ENCODE measurements at regions not wholly inside any gene's neighbourhood (a gene's known extent, or its start where the extent isn't known, plus 50 kb on each side); places are given as distances from the start of the nearest gene placed in this dataset.

- DNase-seq (ENCODE audit: low spot score), result no peak
- no peaks in the 10 kb centered on the region for H3K9me3 Mint-ChIP-seq (ENCODE audit: unreplicated experiment)
- no peaks in the 10 kb centered on the region for H3K36me3 Mint-ChIP-seq (ENCODE audit: low read depth, unreplicated experiment)
- peaks cover 5% of the 10 kb centered on the region for H3K27me3 Mint-ChIP-seq (ENCODE audit: unreplicated experiment)
- TF ChIP-seq CTCF (IDR thresholded peaks at IDR 0.05; ENCODE audit: unreplicated experiment), result no peak
- H3K4me1 Mint-ChIP-seq (ENCODE audit: unreplicated experiment), result peaks cover 5% of the 10 kb centered on the region
- no peak overlapping the region for H3K4me3 Mint-ChIP-seq (ENCODE audit: unreplicated experiment)
- no peak overlapping the region for H3K27ac Mint-ChIP-seq (ENCODE audit: unreplicated experiment)
Observed at GRCh38 chr2:240300261-240300821, 135.1 kb upstream of the GPC1 start.

DNA sequence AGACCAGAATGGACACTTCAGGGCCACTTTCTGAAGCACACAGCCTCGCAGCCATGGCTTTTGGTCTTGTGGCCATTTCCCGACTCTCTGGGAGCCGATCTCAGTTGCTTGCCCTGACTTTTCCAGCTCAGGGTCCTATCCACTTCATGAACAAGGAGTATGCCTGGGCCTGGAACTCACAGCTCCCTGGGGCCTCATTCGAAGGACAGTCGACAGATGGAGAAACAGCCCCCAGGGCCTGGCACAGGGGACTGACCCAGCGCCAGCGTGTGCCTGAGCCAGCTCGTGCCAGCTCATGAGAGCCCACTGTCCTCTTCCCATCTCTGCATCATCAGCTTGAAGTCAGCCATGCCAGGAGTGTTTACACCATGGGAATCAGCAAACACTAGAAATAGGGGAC is 134.6 kb upstream of the GPC1 start:
- Mint-ChIP-seq H3K27me3 (ENCODE audit: unreplicated experiment) (peaks cover 6% of the 10 kb centered on the region), H3K27ac (ENCODE audit: unreplicated experiment) (no peak overlapping the region), H3K9me3 (ENCODE audit: unreplicated experiment) (no peaks in the 10 kb centered on the region), H3K4me1 (ENCODE audit: unreplicated experiment) (peaks cover 5% of the 10 kb centered on the region), H3K4me3 (ENCODE audit: unreplicated experiment) (no peak overlapping the region), H3K36me3 (ENCODE audit: low read depth, unreplicated experiment) (no peaks in the 10 kb centered on the region)
- TF ChIP-seq CTCF (IDR thresholded peaks at IDR 0.05; ENCODE audit: unreplicated experiment), result no peak
- DNase-seq (ENCODE audit: low spot score), result no peak

- no peak for DNase-seq (ENCODE audit: low spot score)
- Mint-ChIP-seq H3K9me3 (ENCODE audit: unreplicated experiment) (no peaks in the 10 kb centered on the region), H3K27ac (ENCODE audit: unreplicated experiment) (no peak overlapping the region)
Observed at GRCh38 chr2:240301256-240301795, 134.1 kb upstream of the GPC1 start.

GRCh38 chr2:240302041-240302440 is 133.4 kb upstream of the GPC1 start:
- Mint-ChIP-seq H3K4me1 (ENCODE audit: unreplicated experiment) (peaks cover 5% of the 10 kb centered on the region), H3K4me3 (ENCODE audit: unreplicated experiment) (no peak overlapping the region), H3K36me3 (ENCODE audit: low read depth, unreplicated experiment) (no peaks in the 10 kb centered on the region), H3K27me3 (ENCODE audit: unreplicated experiment) (peaks cover 6% of the 10 kb centered on the region), H3K9me3 (ENCODE audit: unreplicated experiment) (no peaks in the 10 kb centered on the region), H3K27ac (ENCODE audit: unreplicated experiment) (no peak overlapping the region)
- no peak for TF ChIP-seq CTCF (IDR thresholded peaks at IDR 0.05; ENCODE audit: unreplicated experiment)
- DNase-seq (ENCODE audit: low spot score), result no peak

More at GRCh38 chr2:240301256-240301795, 134.1 kb upstream of the GPC1 start:
- Mint-ChIP-seq H3K27me3 (ENCODE audit: unreplicated experiment) (peaks cover 6% of the 10 kb centered on the region), H3K4me3 (ENCODE audit: unreplicated experiment) (no peak overlapping the region), H3K4me1 (ENCODE audit: unreplicated experiment) (peaks cover 5% of the 10 kb centered on the region), H3K36me3 (ENCODE audit: low read depth, unreplicated experiment) (no peaks in the 10 kb centered on the region)
- no peak for TF ChIP-seq CTCF (IDR thresholded peaks at IDR 0.05; ENCODE audit: unreplicated experiment)

GRCh38 chr2:240302933-240303595 is 132.4 kb upstream of the GPC1 start:
- no peak for TF ChIP-seq CTCF (IDR thresholded peaks at IDR 0.05; ENCODE audit: unreplicated experiment)
- Mint-ChIP-seq H3K27ac (ENCODE audit: unreplicated experiment) (no peak overlapping the region), H3K4me3 (ENCODE audit: unreplicated experiment) (no peak overlapping the region), H3K9me3 (ENCODE audit: unreplicated experiment) (no peaks in the 10 kb centered on the region), H3K36me3 (ENCODE audit: low read depth, unreplicated experiment) (no peaks in the 10 kb centered on the region), H3K4me1 (ENCODE audit: unreplicated experiment) (peaks cover 3% of the 10 kb centered on the region), H3K27me3 (ENCODE audit: unreplicated experiment) (peaks cover 6% of the 10 kb centered on the region)
- no peak for DNase-seq (ENCODE audit: low spot score)
